PC-9 (cell line): ENCODE measurements at regions not wholly inside any gene's neighbourhood (a gene's known extent, or its start where the extent isn't known, plus 50 kb on each side); places are given as distances from the start of the nearest gene placed in this dataset.

Experiments
- BruUV-seq: library from RNA; stranded (reverse); fragments of 400-500 nt; replicated peaks from 2 replicates; lab custom pipeline; 2021; lab: Mats Ljungman, UMichigan
- CTCF ChIA-PET: fragments of 300-600 bp; sonication (Branson Sonifier 250); formaldehyde crosslinking; loops from one replicate; lab custom pipeline; 2022; ENCODE audit warnings: antibody characterized with exemption; lab: Charles Lee
- POLR2A ChIA-PET: fragments of 300-600 bp; sonication (Branson Sonifier 250); formaldehyde crosslinking; loops from one replicate; lab custom pipeline; 2022; ENCODE audit warnings: antibody characterized with exemption; ENCODE audit not compliant: unreplicated experiment; lab: Charles Lee
- DNase-seq, 2 experiments: peaks; one replicate each; pipeline versions ENCODE4 v3.0.0 to v3.0.0-alpha.2; 2015 to 2022; ENCODE audit warnings: mixed read lengths in 1 of 2
- H2AFZ ChIP-seq: fragments of 200-600 bp; sonication (generic); 2 replicates; pipeline ENCODE4 v1.8.1; 2017; ENCODE audit warnings: antibody characterized with exemption
- H3F3A ChIP-seq: fragments of 200-600 bp; sonication (generic); 2 replicates; pipeline ENCODE4 v1.8.1; 2017; ENCODE audit warnings: antibody characterized with exemption, mild to moderate bottlenecking, low read depth; ENCODE audit not compliant: insufficient read depth
- H3K27ac ChIP-seq: fragments of 200-600 bp; sonication (generic); 2 replicates; pipeline ENCODE4 v1.6.1; 2016; ENCODE audit warnings: mixed run types
- H3K27me3 ChIP-seq: fragments of 200-600 bp; sonication (generic); 2 replicates; pipeline ENCODE4 v1.6.1; 2016; ENCODE audit warnings: low read depth, mixed run types; ENCODE audit not compliant: insufficient read depth
- H3K36me3 ChIP-seq: fragments of 200-600 bp; sonication (generic); 2 replicates; pipeline ENCODE4 v1.6.1; 2016; ENCODE audit warnings: low read depth, mixed run types
- H3K4me1 ChIP-seq: fragments of 200-600 bp; sonication (generic); replicated peaks from 2 replicates; pipeline ENCODE4 v1.6.1; 2016; ENCODE audit warnings: mixed run types; ENCODE audit not compliant: insufficient read depth
- H3K4me2 ChIP-seq: fragments of 200-600 bp; sonication (generic); 2 replicates; pipeline ENCODE4 v1.6.1; 2017; ENCODE audit warnings: mixed run types
- H3K4me3 ChIP-seq: fragments of 200-600 bp; sonication (generic); 2 replicates; pipeline ENCODE4 v1.6.1; 2016; ENCODE audit warnings: mixed run types
- H3K79me2 ChIP-seq: fragments of 200-600 bp; sonication (generic); 2 replicates; pipeline ENCODE4 v1.6.1; 2017; ENCODE audit warnings: low read depth, mixed run types
- H3K9me2 ChIP-seq: fragments of 200-600 bp; sonication (generic); 2 replicates; pipeline ENCODE4 v1.8.1; 2017; ENCODE audit warnings: mild to moderate bottlenecking; ENCODE audit not compliant: insufficient read depth
- H3K9me3 ChIP-seq: fragments of 200-600 bp; sonication (generic); 2 replicates; pipeline ENCODE4 v1.8.1; 2016; ENCODE audit warnings: low read depth; ENCODE audit not compliant: insufficient read depth
- H4K20me1 ChIP-seq: fragments of 200-600 bp; sonication (generic); 2 replicates; pipeline ENCODE4 v1.8.1; 2017; ENCODE audit not compliant: insufficient read depth
- CTCF ChIP-seq: fragments of 200-600 bp; sonication (generic); conservative IDR thresholded peaks from 2 replicates; pipeline ENCODE4 v1.6.1; 2017; ENCODE audit warnings: mixed run types, antibody characterized with exemption, mild to moderate bottlenecking, moderate library complexity
- EZH2 ChIP-seq: fragments of 200-600 bp; sonication (generic); IDR thresholded peaks from 2 replicates; pipeline ENCODE4 v1.8.0; 2017; ENCODE audit warnings: antibody characterized with exemption, low read depth
- intact Hi-C: fragments of 100-400 bp; cut with micrococcal nuclease; formaldehyde crosslinking; loops from one replicate; pipeline ENCODE4 v1.10.0; 2022; ENCODE audit not compliant: unreplicated experiment

- no peaks in the 10 kb centered on the region for H3K79me2 ChIP-seq
- H3K9me3 ChIP-seq = no peaks in the 10 kb centered on the region
- no peak for DNase-seq
- TF ChIP-seq EZH2 (no peak), CTCF (no peak)
- no peak overlapping the region for H3K27ac ChIP-seq
- H3K27me3 ChIP-seq = no peaks in the 10 kb centered on the region
- ChIA-PET CTCF (no interaction called here), POLR2A (no interaction called here)
- H3K4me1 ChIP-seq = no peaks in the 10 kb centered on the region
- H4K20me1 ChIP-seq = peaks cover 3% of the 10 kb centered on the region; the same call in 1 of the 2 replicates
- 0 out of 2 replicates have a peak, but pooled peaks cover 6% of the 10 kb centered on the region for H3K9me2 ChIP-seq
- no peaks in the 10 kb centered on the region for H3K36me3 ChIP-seq
- no peaks in the 10 kb centered on the region for H3F3A ChIP-seq
- no TSS peak for BruUV-seq
- no peak overlapping the region for H3K4me2 ChIP-seq
- intact Hi-C loops = no loop called here
- H2AFZ ChIP-seq = no peak overlapping the region
- H3K4me3 ChIP-seq = no peak overlapping the region
Observed at GRCh38 chr7:15782656-15783055, 96.2 kb upstream of the MEOX2 start.

- Histone ChIP-seq H3K4me1 (no peaks in the 10 kb centered on the region), H3K4me3 (no peak overlapping the region), H3K27me3 (no peaks in the 10 kb centered on the region), H3K36me3 (no peaks in the 10 kb centered on the region), H3K9me2 (0 out of 2 replicates have a peak, but pooled peaks cover 6% of the 10 kb centered on the region), H2AFZ (no peak overlapping the region), H4K20me1 (peaks cover 3% of the 10 kb centered on the region; the same call in 1 of the 2 replicates), H3K27ac (no peak overlapping the region), H3K4me2 (no peak overlapping the region), H3F3A (no peaks in the 10 kb centered on the region), H3K9me3 (no peaks in the 10 kb centered on the region), H3K79me2 (no peaks in the 10 kb centered on the region)
- intact Hi-C loops = no loop called here
- ChIA-PET CTCF (no interaction called here), POLR2A (no interaction called here)
- DNase-seq = no peak
- no TSS peak for BruUV-seq
- TF ChIP-seq EZH2 = no peak
- no peak for TF ChIP-seq CTCF
Observed at GRCh38 chr7:15781944-15782343, 95.5 kb upstream of the MEOX2 start.

GRCh38 chr7:15780271-15780670 lies 93.8 kb upstream of the MEOX2 start:
- H3K9me3 ChIP-seq = no peaks in the 10 kb centered on the region
- no peaks in the 10 kb centered on the region for H3K27me3 ChIP-seq
- H4K20me1 ChIP-seq = peaks cover 3% of the 10 kb centered on the region; the same call in 1 of the 2 replicates
- no peaks in the 10 kb centered on the region for H3K79me2 ChIP-seq
- no peaks in the 10 kb centered on the region for H3F3A ChIP-seq
- no peaks in the 10 kb centered on the region for H3K36me3 ChIP-seq
- ChIA-PET CTCF (no interaction called here), POLR2A (interaction anchor here (0.6 kb wide), 3 partner anchors 382 to 636 kb away, joined by 4 to 9 read pairs (median 6); no protein-coding TSS in a partner anchor)
- TF ChIP-seq CTCF = no peak
- TF ChIP-seq EZH2 = no peak
- intact Hi-C loops = no loop called here
- peak; percentile 9 to 39 for DNase-seq
- no peaks in the 10 kb centered on the region for H3K4me1 ChIP-seq
- BruUV-seq = no TSS peak
- no peak overlapping the region for H3K4me2 ChIP-seq
- no peaks in the 10 kb centered on the region for H3K9me2 ChIP-seq
- H2AFZ ChIP-seq = no peak overlapping the region
- H3K4me3 ChIP-seq = no peak overlapping the region
- H3K27ac ChIP-seq = no peak overlapping the region
